ENCODE measurements at regions not wholly inside any gene's neighbourhood (a gene's known extent, or its start where the extent isn't known, plus 50 kb on each side); places are given as distances from the start of the nearest gene placed in this dataset.

DNA sequence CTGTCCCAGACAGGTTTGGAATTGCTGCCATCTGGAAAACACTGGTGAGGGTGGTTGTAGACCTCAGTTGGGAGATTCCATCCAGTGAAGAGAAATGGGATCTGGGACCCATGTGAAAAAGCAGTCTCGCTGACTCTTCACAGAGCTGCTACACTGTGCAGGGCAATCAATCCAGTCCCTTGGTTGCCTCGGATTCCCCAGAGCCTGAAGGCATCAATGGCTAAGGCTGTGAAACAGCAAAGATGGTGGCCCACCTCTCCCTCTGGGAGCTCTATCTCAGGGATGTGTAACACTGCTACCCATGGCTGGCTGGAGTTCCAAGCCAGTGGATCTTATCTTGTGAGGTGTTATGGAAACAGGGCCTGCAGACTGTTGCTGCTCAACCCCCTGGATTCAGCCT, 256.1 kb downstream of the TMEM38B start:
- TF ChIP-seq, protein P1, sequence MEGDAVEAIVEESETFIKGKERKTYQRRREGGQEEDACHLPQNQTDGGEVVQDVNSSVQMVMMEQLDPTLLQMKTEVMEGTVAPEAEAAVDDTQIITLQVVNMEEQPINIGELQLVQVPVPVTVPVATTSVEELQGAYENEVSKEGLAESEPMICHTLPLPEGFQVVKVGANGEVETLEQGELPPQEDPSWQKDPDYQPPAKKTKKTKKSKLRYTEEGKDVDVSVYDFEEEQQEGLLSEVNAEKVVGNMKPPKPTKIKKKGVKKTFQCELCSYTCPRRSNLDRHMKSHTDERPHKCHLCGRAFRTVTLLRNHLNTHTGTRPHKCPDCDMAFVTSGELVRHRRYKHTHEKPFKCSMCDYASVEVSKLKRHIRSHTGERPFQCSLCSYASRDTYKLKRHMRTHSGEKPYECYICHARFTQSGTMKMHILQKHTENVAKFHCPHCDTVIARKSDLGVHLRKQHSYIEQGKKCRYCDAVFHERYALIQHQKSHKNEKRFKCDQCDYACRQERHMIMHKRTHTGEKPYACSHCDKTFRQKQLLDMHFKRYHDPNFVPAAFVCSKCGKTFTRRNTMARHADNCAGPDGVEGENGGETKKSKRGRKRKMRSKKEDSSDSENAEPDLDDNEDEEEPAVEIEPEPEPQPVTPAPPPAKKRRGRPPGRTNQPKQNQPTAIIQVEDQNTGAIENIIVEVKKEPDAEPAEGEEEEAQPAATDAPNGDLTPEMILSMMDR (IDR thresholded peaks at IDR 0.05; ENCODE audit: control insufficient read depth, extremely low read depth, insufficient read depth): no peak
- no peak for DNase-seq (ENCODE audit: low read depth)
- H3K4me3 ChIP-seq (ENCODE audit: low read depth, low read length): no peak overlapping the region

DNA sequence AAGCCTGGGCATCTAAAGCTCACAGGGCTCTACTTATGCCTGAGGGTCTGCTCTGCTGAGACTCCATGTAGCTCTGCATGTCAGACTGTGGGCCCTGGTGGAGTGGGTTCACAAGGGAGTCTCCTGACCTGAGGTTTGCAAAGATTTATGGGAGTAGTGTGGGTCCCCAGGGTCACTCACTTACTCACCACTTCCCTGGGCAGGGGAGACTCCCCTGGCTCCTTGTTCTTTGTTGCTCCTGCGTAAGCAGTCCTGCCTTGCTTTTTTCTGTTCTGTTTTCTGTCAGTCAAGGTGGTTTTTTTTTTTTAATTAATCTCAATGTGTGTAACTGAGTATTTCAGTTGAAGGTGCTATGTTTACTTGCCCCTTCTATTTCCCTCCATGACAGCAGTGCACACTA, 256.6 kb downstream of the TMEM38B start:
- no peak overlapping the region for H3K4me3 ChIP-seq (ENCODE audit: low read depth, low read length)
- no peak for DNase-seq (ENCODE audit: low read depth)

DNA sequence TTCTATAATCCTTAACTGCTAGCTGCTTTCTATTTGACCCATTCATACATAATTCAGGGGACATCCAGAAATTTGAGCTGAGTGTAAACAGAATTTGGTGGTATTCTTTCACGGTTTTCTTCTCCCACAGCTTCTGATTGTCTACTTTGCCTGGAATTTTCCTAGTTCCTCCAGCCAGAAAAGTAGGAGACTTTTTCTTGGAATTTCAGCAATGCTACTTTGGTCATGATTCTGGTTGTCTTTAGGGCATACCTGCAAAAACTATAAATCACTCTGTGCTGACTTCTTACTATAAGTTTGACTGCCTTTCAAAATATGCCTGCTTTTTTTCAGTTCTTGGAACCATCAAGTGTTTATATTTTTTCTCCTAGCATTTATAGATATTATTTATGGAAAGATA, 260.2 kb downstream of the TMEM38B start:
- no peak for DNase-seq (ENCODE audit: low read depth)
- H3K4me3 ChIP-seq (ENCODE audit: low read depth, low read length): no peak overlapping the region
- TF ChIP-seq, protein P1 (IDR thresholded peaks at IDR 0.05; ENCODE audit: control insufficient read depth, extremely low read depth, insufficient read depth): no peak

More for the DNA sequence above, 256.6 kb downstream of the TMEM38B start:
- TF ChIP-seq, protein P1 (IDR thresholded peaks at IDR 0.05; ENCODE audit: control insufficient read depth, extremely low read depth, insufficient read depth): no peak

DNA sequence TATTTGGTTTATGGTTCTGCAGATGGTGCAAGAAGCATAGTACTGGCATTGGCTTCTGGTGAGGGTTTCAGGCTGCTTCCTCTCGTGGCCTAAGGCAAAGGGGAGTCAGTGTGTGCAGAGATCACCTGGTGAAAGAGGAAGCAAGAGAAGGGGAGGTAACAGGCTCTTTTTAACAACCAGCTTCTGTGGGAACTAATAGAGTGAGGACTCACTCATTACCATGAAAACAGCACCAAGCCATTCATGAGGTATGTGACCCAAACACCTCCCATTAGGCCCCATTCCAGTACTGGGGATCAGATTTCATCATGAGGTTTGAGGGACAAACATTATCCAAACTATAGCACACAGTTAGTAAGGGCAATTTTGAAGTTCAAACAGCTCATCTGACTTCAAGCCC, 263.5 kb downstream of the TMEM38B start:
- DNase-seq (ENCODE audit: low read depth): no peak
- no peak overlapping the region for H3K4me3 ChIP-seq (ENCODE audit: low read depth, low read length)
- TF ChIP-seq, protein P1 (IDR thresholded peaks at IDR 0.05; ENCODE audit: control insufficient read depth, extremely low read depth, insufficient read depth): no peak

DNA sequence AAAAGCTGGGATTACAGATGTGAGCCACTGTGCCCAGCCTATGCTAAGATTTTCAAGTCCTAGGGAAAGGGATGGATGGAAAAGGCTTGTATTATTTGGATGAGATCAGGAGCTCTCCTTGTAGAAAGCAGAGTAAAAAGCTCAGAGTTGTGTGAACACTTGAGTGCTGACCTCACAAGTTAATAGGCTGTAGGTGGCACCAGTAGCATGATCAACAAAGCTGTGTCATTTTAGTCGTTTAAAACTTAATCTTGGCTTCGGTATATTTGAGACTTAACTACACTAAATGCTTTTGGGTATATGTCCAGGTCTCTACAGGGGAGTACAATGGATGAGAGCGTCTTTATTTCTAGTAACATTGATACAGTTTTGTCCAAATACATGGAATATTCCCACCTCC, 264.2 kb downstream of the TMEM38B start:
- H3K4me3 ChIP-seq (ENCODE audit: low read depth, low read length): no peak overlapping the region
- no peak for DNase-seq (ENCODE audit: low read depth)
- TF ChIP-seq, protein P1 (IDR thresholded peaks at IDR 0.05; ENCODE audit: control insufficient read depth, extremely low read depth, insufficient read depth): peak; percentile 32; the same call in 1 of the 2 replicates

DNA sequence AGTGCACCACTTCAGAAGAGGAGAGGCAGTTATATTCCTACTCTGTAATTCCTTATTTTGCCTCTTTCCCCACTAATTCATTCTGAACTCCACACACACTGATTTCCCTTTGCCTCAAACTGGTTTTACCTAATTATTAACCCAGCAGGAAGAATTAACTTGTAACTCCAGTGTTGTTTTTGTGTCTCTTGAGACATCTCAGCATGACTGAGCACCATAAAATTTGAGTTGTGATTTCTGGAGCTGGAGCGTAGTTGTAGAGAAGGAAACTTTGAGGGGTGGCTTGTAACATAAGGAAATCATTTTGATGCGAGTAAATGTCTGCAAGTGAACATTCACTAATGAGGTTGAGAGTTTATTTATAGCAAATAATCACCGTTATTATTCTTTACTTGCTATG, 265.2 kb downstream of the TMEM38B start:
- DNase-seq (ENCODE audit: low read depth): no peak
- no peak overlapping the region for H3K4me3 ChIP-seq (ENCODE audit: low read depth, low read length)
- TF ChIP-seq, protein P1 (IDR thresholded peaks at IDR 0.05; ENCODE audit: control insufficient read depth, extremely low read depth, insufficient read depth): no peak

DNA sequence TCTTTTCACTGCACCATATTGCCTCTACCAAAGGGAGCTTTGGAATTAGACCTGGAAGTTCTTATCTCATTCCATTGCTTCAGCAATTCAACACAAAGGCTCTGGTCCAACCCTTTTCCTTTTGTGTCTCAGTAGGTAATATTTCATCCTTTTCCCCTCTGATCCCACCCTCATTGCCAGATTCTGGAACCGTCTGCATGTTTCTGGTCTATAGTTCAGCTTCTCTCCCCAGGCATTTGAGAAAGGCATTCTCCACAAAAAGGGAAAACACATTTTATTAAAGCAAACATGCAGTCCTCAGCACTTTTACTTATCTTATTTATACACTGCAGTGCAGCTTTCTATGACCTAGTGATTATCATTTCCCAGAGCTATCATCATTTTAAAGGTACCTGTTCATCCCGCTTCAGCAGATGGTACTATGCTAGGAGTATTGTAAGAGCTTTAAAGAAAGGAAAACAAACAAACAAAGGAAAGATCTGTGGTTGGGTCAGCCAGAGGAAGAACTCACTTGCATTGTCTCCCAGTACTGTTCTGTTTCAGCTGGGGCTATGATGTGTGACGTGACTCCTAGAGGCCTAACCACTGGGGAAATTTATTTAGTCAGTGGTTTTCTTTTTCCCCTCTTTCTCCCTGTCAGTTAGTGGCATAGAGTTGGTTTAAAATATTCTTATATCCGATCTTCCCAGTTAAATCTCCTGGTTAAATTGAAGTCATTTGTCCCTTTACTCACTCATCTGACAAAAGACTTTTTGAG, 269.2 kb downstream of the TMEM38B start:
- TF ChIP-seq, protein P1 (IDR thresholded peaks at IDR 0.05; ENCODE audit: control insufficient read depth, extremely low read depth, insufficient read depth): no peak
- no peak for DNase-seq (ENCODE audit: low read depth)
- H3K4me3 ChIP-seq (ENCODE audit: low read depth, low read length): no peak overlapping the region

Data from LNCaP clone FGC (cell line).